HL-60 (cell line): ENCODE measurements at regions not wholly inside any gene's neighbourhood (a gene's known extent, or its start where the extent isn't known, plus 50 kb on each side); places are given as distances from the start of the nearest gene placed in this dataset.

Source experiments
- DNase-seq, 2 experiments: peaks; one replicate each; pipeline ENCODE4 v3.0.0-alpha.2; 2010 to 2020; ENCODE audit warnings: low read depth in 1 of 2, low spot score in 1 of 2
- H3K27ac ChIP-seq: fragments of 250-450 bp; sonication (Bioruptor Pico); replicated peaks from 2 replicates; pipeline ENCODE4 v1.5.1; 2020; ENCODE audit warnings: mild to moderate bottlenecking, moderate library complexity
- H3K27me3 ChIP-seq: fragments of 250-450 bp; sonication (Bioruptor Pico); 2 replicates; pipeline ENCODE4 v1.5.1; 2021; ENCODE audit warnings: mild to moderate bottlenecking, moderate library complexity; ENCODE audit not compliant: insufficient read depth, poor library complexity, severe bottlenecking
- H3K4me3 ChIP-seq: replicated peaks from 2 replicates; pipeline ENCODE4 v1.5.1; 2011; ENCODE audit warnings: mild to moderate bottlenecking, control low read depth, low read length; ENCODE audit not compliant: insufficient read depth
- CTCF ChIP-seq: IDR thresholded peaks from one replicate; pipeline ENCODE4 v1.5.1; 2011; ENCODE audit warnings: low read length, control low read depth, inconsistent platforms; ENCODE audit not compliant: insufficient read depth
- GABPA ChIP-seq: IDR thresholded peaks from 2 replicates; pipeline ENCODE4 v1.6.1; 2012; ENCODE audit warnings: low read depth
- POLR2AphosphoS5 ChIP-seq: IDR thresholded peaks from 2 replicates; pipeline ENCODE4 v1.6.1; 2012; ENCODE audit warnings: low read depth
- REST ChIP-seq: IDR thresholded peaks from 2 replicates; pipeline ENCODE4 v1.6.1; 2012; ENCODE audit warnings: low read depth; ENCODE audit not compliant: insufficient replicate concordance
- SPI1 ChIP-seq: IDR thresholded peaks from 2 replicates; pipeline ENCODE4 v1.6.1; 2012; ENCODE audit warnings: low read depth, mild to moderate bottlenecking, borderline replicate concordance

- Histone ChIP-seq H3K27me3 (no peaks in the 10 kb centered on the region), H3K27ac (no peak overlapping the region), H3K4me3 (no peak overlapping the region)
- no peak for DNase-seq
- TF ChIP-seq REST (no peak), GABPA (no peak), CTCF (no peak), SPI1 (no peak), POLR2AphosphoS5 (no peak)
These were observed 732.6 kb downstream of the LIG4 start for GRCh38 chr13:107482688-107483087.

GRCh38 chr13:107480130-107480529 lies 735.2 kb downstream of the LIG4 start:
- no peak overlapping the region for H3K27ac ChIP-seq
- no peak overlapping the region for H3K4me3 ChIP-seq
- TF ChIP-seq REST: no peak
- TF ChIP-seq CTCF: no peak
- TF ChIP-seq GABPA: no peak
- no peak for TF ChIP-seq POLR2AphosphoS5
- no peak for TF ChIP-seq SPI1
- no peak for DNase-seq
- no peaks in the 10 kb centered on the region for H3K27me3 ChIP-seq

- H3K4me3 ChIP-seq: no peak overlapping the region
- DNase-seq: no peak
- TF ChIP-seq GABPA (no peak), SPI1 (no peak), REST (no peak)
- H3K27me3 ChIP-seq: no peaks in the 10 kb centered on the region
- H3K27ac ChIP-seq: no peak overlapping the region
These were observed 737.5 kb downstream of the LIG4 start for GRCh38 chr13:107477772-107478379.
